Duodenal mucosa (tissue), 2 donors: ENCODE measurements at regions not wholly inside any gene's neighbourhood (a gene's known extent, or its start where the extent isn't known, plus 50 kb on each side); places are given as distances from the start of the nearest gene placed in this dataset.

Experiments
- H3K27ac ChIP-seq: one replicate; pipeline ENCODE4 v1.7.0; 2013; ENCODE audit warnings: low read depth, low read length
- H3K27me3 ChIP-seq, 2 donors: one replicate each; pipeline ENCODE4 v1.7.0; 2013; ENCODE audit warnings: low read length in 2 of 2, control low read depth in 1 of 2; ENCODE audit not compliant: insufficient read depth in 2 of 2, control insufficient read depth in 1 of 2
- H3K36me3 ChIP-seq, 2 donors: one replicate each; pipeline ENCODE4 v1.7.0; 2013; ENCODE audit warnings: low read length in 2 of 2, control low read depth in 1 of 2; ENCODE audit not compliant: insufficient read depth in 2 of 2, control insufficient read depth in 1 of 2
- H3K4me1 ChIP-seq, 2 donors: one replicate each; pipeline ENCODE4 v1.7.0; 2013; ENCODE audit warnings: low read length in 2 of 2, control low read depth in 1 of 2; ENCODE audit not compliant: insufficient read depth in 2 of 2, control insufficient read depth in 1 of 2
- H3K4me3 ChIP-seq, 2 donors: one replicate each; pipeline ENCODE4 v1.7.0; 2013; ENCODE audit warnings: low read length in 2 of 2, low read depth in 1 of 2
- H3K9ac ChIP-seq, 2 donors: one replicate each; pipeline ENCODE4 v1.7.0; 2013; ENCODE audit warnings: low read length in 2 of 2, low read depth in 1 of 2
- H3K9me3 ChIP-seq, 2 donors: one replicate each; pipeline ENCODE4 v1.7.0; 2013; ENCODE audit warnings: low read length in 2 of 2, control low read depth in 1 of 2; ENCODE audit not compliant: control insufficient read depth in 1 of 2

- no peaks in the 10 kb centered on the region for H3K4me1 ChIP-seq
- H3K27ac ChIP-seq: no peak overlapping the region
- no peak overlapping the region for H3K9ac ChIP-seq
- H3K4me3 ChIP-seq: no peak overlapping the region
- no peaks in the 10 kb centered on the region for H3K9me3 ChIP-seq
- H3K27me3 ChIP-seq: no peaks in the 10 kb centered on the region
- no peaks in the 10 kb centered on the region for H3K36me3 ChIP-seq
These were observed 976.8 kb upstream of the CRIM1 start for GRCh38 chr2:35378791-35379190.

GRCh38 chr2:35374845-35375244, 980.7 kb upstream of the CRIM1 start:
- Histone ChIP-seq H3K9ac (no peak overlapping the region), H3K4me1 (no peaks in the 10 kb centered on the region), H3K36me3 (no peaks in the 10 kb centered on the region), H3K27me3 (no peaks in the 10 kb centered on the region), H3K4me3 (no peak overlapping the region), H3K27ac (no peak overlapping the region), H3K9me3 (peaks cover 2 to 5% of the 10 kb centered on the region in 2 donors)

- Histone ChIP-seq H3K36me3 (no peaks in the 10 kb centered on the region), H3K4me1 (no peaks in the 10 kb centered on the region), H3K9me3 (no peaks in the 10 kb centered on the region), H3K4me3 (no peak overlapping the region), H3K27me3 (no peaks in the 10 kb centered on the region), H3K9ac (no peak overlapping the region), H3K27ac (no peak overlapping the region)
These were observed 989.7 kb upstream of the CRIM1 start for GRCh38 chr2:35365859-35366258.

- H3K36me3 ChIP-seq: no peaks in the 10 kb centered on the region
- H3K4me3 ChIP-seq: no peak overlapping the region
- peaks cover 4 to 10% of the 10 kb centered on the region in 2 donors for H3K9me3 ChIP-seq
- H3K9ac ChIP-seq: no peak overlapping the region
- H3K4me1 ChIP-seq: no peaks in the 10 kb centered on the region
- H3K27me3 ChIP-seq: no peaks in the 10 kb centered on the region
- H3K27ac ChIP-seq: no peak overlapping the region
These were observed 999.2 kb upstream of the CRIM1 start for GRCh38 chr2:35356332-35356731.

- Histone ChIP-seq H3K36me3 (no peaks in the 10 kb centered on the region), H3K27ac (no peak overlapping the region), H3K4me1 (no peaks in the 10 kb centered on the region), H3K4me3 (no peak overlapping the region), H3K9me3 (peaks cover 4 to 10% of the 10 kb centered on the region in 2 donors), H3K27me3 (no peaks in the 10 kb centered on the region), H3K9ac (no peak overlapping the region)
These were observed 1000.5 kb upstream of the CRIM1 start for GRCh38 chr2:35355056-35355455.

- H3K27ac ChIP-seq: no peak overlapping the region
- no peaks in the 10 kb centered on the region for H3K4me1 ChIP-seq
- H3K27me3 ChIP-seq: no peaks in the 10 kb centered on the region
- H3K9ac ChIP-seq: no peak overlapping the region
- no peaks in the 10 kb centered on the region for H3K36me3 ChIP-seq
- no peak overlapping the region for H3K4me3 ChIP-seq
- peaks cover 7% of the 10 kb centered on the region in 2 donors for H3K9me3 ChIP-seq
These were observed 1008.0 kb upstream of the CRIM1 start for GRCh38 chr2:35347561-35347960.

- H3K4me3 ChIP-seq: no peak overlapping the region
- H3K27ac ChIP-seq: no peak overlapping the region
- H3K9ac ChIP-seq: no peak overlapping the region
- H3K36me3 ChIP-seq: no peaks in the 10 kb centered on the region
- H3K9me3 ChIP-seq: peaks cover 11 to 17% of the 10 kb centered on the region in 2 donors
- no peaks in the 10 kb centered on the region for H3K27me3 ChIP-seq
- H3K4me1 ChIP-seq: no peaks in the 10 kb centered on the region
These were observed 1012.4 kb upstream of the CRIM1 start for GRCh38 chr2:35343135-35343534.

GRCh38 chr2:35339211-35339610, 1016.4 kb upstream of the CRIM1 start:
- Histone ChIP-seq H3K27me3 (no peaks in the 10 kb centered on the region), H3K27ac (no peak overlapping the region), H3K9ac (no peak overlapping the region), H3K36me3 (no peaks in the 10 kb centered on the region), H3K4me1 (no peaks in the 10 kb centered on the region), H3K4me3 (no peak overlapping the region), H3K9me3 (peaks cover 11 to 17% of the 10 kb centered on the region in 2 donors)

GRCh38 chr2:35337922-35338321, 1017.7 kb upstream of the CRIM1 start:
- Histone ChIP-seq H3K9ac (no peak overlapping the region), H3K27ac (no peak overlapping the region), H3K4me3 (no peak overlapping the region), H3K4me1 (no peaks in the 10 kb centered on the region), H3K36me3 (no peaks in the 10 kb centered on the region), H3K27me3 (no peaks in the 10 kb centered on the region), H3K9me3 (peaks cover 7 to 10% of the 10 kb centered on the region in 2 donors)

- H3K36me3 ChIP-seq: no peaks in the 10 kb centered on the region
- no peaks in the 10 kb centered on the region for H3K27me3 ChIP-seq
- peaks cover 0 to 6% of the 10 kb centered on the region in 2 donors for H3K9me3 ChIP-seq
- H3K27ac ChIP-seq: no peak overlapping the region
- H3K4me3 ChIP-seq: no peak overlapping the region
- H3K4me1 ChIP-seq: no peaks in the 10 kb centered on the region
- H3K9ac ChIP-seq: no peak overlapping the region
These were observed 1041.5 kb upstream of the CRIM1 start for GRCh38 chr2:35314049-35314448.

- no peak overlapping the region for H3K27ac ChIP-seq
- no peak overlapping the region for H3K4me3 ChIP-seq
- H3K4me1 ChIP-seq: no peaks in the 10 kb centered on the region
- no peaks in the 10 kb centered on the region for H3K9me3 ChIP-seq
- H3K9ac ChIP-seq: no peak overlapping the region
- H3K27me3 ChIP-seq: no peaks in the 10 kb centered on the region
- H3K36me3 ChIP-seq: no peaks in the 10 kb centered on the region
These were observed 1054.2 kb upstream of the CRIM1 start for GRCh38 chr2:35301369-35301768.
